SIG-M5 (cell line): ENCODE measurements at regions not wholly inside any gene's neighbourhood (a gene's known extent, or its start where the extent isn't known, plus 50 kb on each side); places are given as distances from the start of the nearest gene placed in this dataset.
A peak's percentile ranks its signal among the peaks of the same experiment; 100 is the strongest.
"Not testable (repeated sequence)": the region's sequence is repeated elsewhere in the genome, so short reads cannot be mapped to it uniquely, and the experiment has no call there.

Source experiments
- DNase-seq: peaks from one replicate; lab custom pipeline; 2025; lab: John Stamatoyannopoulos, UW

GRCh38 chr13:31607531-31607930, 131.8 kb upstream of the RXFP2 start:
- DNase-seq: not testable (repeated sequence)

GRCh38 chr13:31608780-31609179, 130.5 kb upstream of the RXFP2 start:
- not testable (repeated sequence) for DNase-seq

- DNase-seq: no peak
Observed at GRCh38 chr13:31610270-31610998, 128.9 kb upstream of the RXFP2 start.

- no peak for DNase-seq
Observed at GRCh38 chr13:31611214-31611613, 128.1 kb upstream of the RXFP2 start.

GRCh38 chr13:31614073-31614472, 125.3 kb upstream of the RXFP2 start:
- DNase-seq: no peak

- DNase-seq: no peak
Observed at GRCh38 chr13:31614704-31615103, 124.6 kb upstream of the RXFP2 start.

GRCh38 chr13:31625115-31625514, 114.2 kb upstream of the RXFP2 start:
- no peak for DNase-seq

GRCh38 chr13:31627097-31627845, 112.1 kb upstream of the RXFP2 start:
- no peak for DNase-seq

GRCh38 chr13:31629085-31629780, 110.1 kb upstream of the RXFP2 start:
- DNase-seq: peak; percentile 18

GRCh38 chr13:31631071-31631470, 108.3 kb upstream of the RXFP2 start:
- no peak for DNase-seq

- no peak for DNase-seq
Observed at GRCh38 chr13:31631746-31632145, 107.6 kb upstream of the RXFP2 start.

- no peak for DNase-seq
Observed at GRCh38 chr13:31638577-31638976, 100.7 kb upstream of the RXFP2 start.

- DNase-seq: no peak
Observed at GRCh38 chr13:31639443-31640163, 99.7 kb upstream of the RXFP2 start.

- no peak for DNase-seq
Observed at GRCh38 chr13:31649766-31650165, 89.6 kb upstream of the RXFP2 start.

- no peak for DNase-seq
Observed at GRCh38 chr13:31653730-31654129, 85.6 kb upstream of the RXFP2 start.

- no peak for DNase-seq
Observed at GRCh38 chr13:31663880-31664585, 75.3 kb upstream of the RXFP2 start.

- no peak for DNase-seq
Observed at GRCh38 chr13:31670831-31671617, 68.3 kb upstream of the RXFP2 start.

- no peak for DNase-seq
Observed at GRCh38 chr13:31674051-31674450, 65.3 kb upstream of the RXFP2 start.

GRCh38 chr13:31675440-31675953, 63.8 kb upstream of the RXFP2 start:
- DNase-seq: no peak

- no peak for DNase-seq
Observed at GRCh38 chr13:31681133-31681532, 58.2 kb upstream of the RXFP2 start.

- no peak for DNase-seq
Observed at GRCh38 chr13:31684466-31684865, 54.9 kb upstream of the RXFP2 start.
